ENCODE measurements at regions not wholly inside any gene's neighbourhood (a gene's known extent, or its start where the extent isn't known, plus 50 kb on each side); places are given as distances from the start of the nearest gene placed in this dataset. TPM values are rescaled to one million over a fixed set of nuclear protein-coding genes. Genes with fewer than 3 reads are reported as not detected.
"Not testable (repeated sequence)": the region's sequence is repeated elsewhere in the genome, so short reads cannot be mapped to it uniquely, and the experiment has no call there.

DNA sequence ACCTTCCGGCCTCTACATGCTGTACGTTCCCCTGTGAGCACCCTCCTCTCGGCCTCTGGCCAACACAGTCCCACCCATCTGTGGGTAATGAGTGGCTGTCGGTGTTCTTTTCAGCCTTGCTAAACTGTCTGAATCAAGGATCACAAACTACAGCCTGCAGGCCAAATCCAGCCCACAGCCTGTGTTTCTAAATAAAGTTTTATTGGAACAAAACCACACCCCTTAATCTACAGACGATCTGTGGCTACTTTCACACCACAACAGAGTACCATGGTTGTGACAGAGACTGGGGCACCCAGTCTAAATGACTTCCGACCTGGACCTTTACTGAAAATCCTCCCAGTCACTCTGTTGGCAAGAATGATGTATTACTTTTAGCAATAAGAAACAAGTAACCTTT, 77.3 kb upstream of the DRD5 start:
- not testable (repeated sequence) for DNase-seq

DNA sequence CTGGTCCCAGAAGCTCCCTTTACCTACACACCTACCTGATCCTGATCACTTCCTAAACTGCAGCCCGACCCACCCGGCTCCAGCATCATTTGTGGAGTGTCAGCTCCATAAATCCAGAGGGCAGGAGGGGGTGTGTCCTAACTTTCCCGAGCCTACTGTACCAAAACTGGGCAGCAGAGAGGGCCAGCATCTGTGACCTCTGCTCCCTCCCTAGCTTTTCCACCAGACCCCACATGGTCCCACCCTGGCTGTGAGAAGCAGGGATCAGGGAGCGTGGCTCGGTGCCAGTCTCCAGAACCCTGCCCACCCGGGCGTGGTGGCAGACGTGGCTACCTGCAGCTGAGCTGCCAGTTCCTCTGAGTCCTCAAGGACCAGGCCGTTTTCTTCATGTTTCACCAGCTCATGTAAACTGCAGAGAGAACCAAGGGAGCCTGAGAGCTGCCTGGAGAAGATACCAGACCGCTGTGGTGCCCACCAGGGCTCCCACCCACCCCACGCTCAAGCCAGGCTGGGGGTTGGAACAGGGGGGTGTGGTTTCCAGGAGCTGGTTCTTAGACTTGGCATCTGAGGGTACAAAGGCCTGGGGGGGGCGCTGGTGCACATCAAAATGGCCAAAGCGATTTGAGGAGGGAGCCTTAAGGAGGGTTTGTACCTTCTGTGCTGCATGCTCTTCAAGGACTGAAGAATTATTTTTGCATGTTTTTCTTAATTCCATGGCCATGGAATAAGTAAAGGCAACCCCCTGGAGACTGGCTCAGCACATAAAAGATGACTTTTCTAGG, 76.7 kb upstream of the DRD5 start:
- DNase-seq: no peak

DNA sequence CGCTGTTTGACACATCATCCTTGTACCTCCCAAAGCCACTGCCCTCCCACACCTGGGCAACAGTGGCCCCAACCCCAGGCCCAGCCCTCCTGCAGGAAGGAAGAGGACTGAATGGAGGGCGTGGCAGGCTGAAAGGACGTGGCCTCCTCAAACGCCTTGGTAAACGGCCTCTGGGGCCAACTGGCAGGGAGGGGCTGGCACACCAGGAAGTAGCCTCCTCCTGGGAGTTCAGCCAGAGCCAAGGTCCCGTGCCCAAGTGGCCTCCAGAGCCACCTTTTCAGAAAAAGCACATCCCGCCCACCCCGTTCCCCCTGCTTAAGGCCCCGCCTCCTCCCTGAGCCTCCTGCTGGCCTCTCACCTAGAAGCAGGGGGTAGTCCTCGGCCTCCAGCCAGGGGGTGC, 74.2 kb upstream of the DRD5 start:
- not testable (repeated sequence) for DNase-seq

DNA sequence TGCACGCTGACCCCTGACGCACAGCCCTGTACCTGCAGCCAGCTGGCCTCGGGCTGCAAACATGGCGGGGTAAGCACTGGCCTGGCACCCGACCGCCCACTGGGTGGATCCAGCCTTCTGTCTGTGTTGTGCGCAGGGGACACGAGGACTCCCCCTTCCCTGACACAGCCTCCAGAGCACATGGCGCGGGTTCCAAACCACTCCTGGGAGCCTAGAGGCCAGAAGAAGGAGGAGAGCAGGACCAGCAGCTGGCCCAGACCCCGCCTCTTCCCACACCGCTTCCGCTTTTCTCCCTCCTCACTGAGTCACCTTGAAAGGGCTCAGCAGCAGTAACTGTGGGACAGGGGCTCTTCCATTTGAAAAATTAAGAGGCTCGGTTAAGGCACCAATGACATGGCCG, 73.5 kb upstream of the DRD5 start:
- not testable (repeated sequence) for DNase-seq

DNA sequence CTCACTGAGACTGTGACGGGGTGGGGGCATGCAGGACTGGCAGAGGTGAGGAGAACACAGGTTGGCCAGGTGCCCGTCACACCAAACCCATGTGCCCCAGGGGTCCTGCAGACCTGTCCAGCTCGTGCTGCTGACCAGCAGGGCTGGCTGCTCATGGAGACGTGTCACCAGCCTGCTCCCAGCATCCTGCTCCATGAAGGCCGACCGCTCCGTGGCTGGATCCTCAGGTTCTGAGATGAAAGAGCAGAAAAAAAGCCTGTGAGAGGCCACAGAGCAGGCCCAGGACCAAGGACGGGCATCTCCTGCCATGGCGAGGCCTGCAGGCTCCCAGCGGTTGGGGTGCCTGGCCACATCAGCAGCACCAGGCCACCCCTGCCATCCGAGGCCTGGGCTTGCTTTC, 71.7 kb upstream of the DRD5 start:
- no peak for DNase-seq

DNA sequence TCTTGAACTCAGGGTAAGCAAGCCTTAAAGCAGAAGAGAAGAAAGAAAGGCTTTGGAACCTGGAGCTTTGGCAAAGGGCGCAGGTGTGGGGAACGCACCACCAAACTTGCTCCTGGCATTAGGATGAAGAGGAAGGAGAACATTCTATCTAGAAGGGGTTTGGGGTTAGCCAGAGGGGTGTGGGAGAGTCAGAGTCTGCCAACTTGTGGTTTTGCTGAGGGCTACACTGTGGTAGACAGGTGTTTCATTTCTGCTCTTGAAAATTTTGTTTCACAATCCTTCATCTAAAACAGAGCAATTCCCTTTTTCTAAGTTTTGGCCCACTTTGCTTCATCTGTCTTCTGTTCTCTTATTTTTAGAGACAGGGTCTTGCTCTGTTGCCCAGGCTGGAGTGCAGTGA, 66.2 kb upstream of the DRD5 start:
- DNase-seq: not testable (repeated sequence)

DNA sequence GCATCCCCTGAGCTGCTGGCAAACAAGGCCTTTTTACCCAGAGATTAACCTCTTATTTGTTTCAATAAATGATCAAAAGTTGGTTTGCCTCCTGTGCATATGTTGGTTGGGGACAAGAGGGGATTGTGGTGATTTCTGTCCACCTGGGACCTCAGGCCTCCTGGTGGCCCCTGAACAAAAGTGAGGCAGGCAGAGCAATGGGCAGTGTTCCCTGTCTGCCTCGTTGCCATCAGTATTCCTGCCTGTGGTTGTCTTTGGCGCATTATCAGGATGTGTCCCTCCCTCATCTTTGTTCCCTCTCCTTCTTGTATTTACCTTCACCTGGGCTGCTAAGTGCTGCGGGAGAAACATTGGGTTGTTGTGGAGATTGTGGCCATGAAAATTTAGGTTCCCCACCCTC, 65.3 kb upstream of the DRD5 start:
- no peak for DNase-seq

DNA sequence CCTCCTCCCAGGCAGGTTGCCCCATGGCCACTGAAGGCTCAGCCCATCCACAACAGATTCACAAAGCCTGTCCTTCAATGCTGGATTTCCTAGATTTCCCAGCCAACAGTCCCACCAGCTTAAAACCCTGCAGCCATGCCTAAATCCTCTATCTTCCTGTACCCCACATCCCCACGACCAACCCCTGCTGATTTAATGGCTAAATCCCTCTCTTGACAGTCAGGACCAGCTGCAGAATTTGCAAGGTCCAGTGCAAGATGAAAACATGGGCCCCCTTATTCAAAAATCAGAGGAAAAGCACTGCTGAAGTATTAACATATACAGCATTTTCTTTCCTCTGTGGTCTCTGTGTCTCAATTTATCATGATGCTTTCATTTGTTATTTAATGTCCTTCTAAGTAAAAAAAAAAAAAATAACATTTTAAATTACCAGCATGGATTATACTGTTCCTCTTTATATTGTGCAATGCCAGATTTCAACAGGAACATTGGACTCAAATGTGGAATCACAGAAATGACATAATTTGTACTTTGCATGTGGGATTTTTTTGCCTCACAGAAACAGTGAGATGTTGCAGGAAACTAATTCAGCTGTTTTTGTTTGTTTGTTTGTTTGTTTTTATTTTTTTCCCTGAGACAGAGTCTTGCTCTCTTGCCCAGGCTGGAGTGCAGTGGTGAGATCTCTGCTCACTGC, 63.0 kb upstream of the DRD5 start:
- DNase-seq: peak; percentile 61

DNA sequence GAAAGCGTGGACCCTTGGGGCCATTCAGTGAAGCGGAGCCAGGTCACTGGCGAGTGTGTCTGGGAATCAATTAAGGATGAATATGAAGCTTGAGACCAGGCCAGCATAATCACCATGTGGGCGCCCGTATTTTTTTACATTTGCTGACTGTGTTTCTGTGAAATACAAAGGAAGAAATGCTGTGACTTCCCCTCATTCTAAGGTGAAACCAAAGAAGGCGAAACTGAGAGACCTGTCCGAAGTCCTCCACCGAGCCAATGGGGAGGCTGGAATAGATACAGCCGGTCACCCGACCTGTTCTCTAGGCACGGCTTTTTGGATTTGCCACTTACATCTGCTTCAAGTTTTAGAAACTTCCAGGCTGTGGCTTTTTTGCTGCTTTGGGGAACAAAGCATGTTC, 59.3 kb upstream of the DRD5 start:
- DNase-seq: not testable (repeated sequence)

Small RNA genes lying in the stretch of these regions (small RNA-seq; reads per million reads assigned to genes)
- not detected for gene MIR548I2 (ENCODE audit: low replicate concordance)
- not detected for gene RF00017 (ENCODE audit: low replicate concordance)
- not detected for gene SNRPCP13 (ENCODE audit: low replicate concordance)
